Spleen (tissue), 7 donors: ENCODE measurements at regions not wholly inside any gene's neighbourhood (a gene's known extent, or its start where the extent isn't known, plus 50 kb on each side); places are given as distances from the start of the nearest gene placed in this dataset.

ENCODE experiments used
- POLR2A ChIP-seq, 3 donors: fragments of 450-650 bp; IDR thresholded peaks; one replicate each; pipeline ENCODE4 v1.5.1; 2017; ENCODE audit warnings: antibody characterized with exemption in 3 of 3, mild to moderate bottlenecking in 1 of 3
- POLR2AphosphoS5 ChIP-seq, 3 donors: sonication (generic); formaldehyde crosslinking; IDR thresholded peaks; one replicate each; pipeline ENCODE4 v1.5.1; 2017; ENCODE audit warnings: antibody characterized with exemption in 3 of 3
- TF ChIP-seq, protein P1 (sequence below), 11 experiments: fragments of 200-600 bp in 7 of 11; fragments of 450-650 bp in 4 of 11; sonication (generic) in 4 of 11; IDR thresholded peaks in 8 of 11; conservative IDR thresholded peaks in 3 of 11; 1 replicate in 7 of 11; 2 replicates in 4 of 11; pipeline versions ENCODE4 v1.4.0 to v1.8.0; 2016 to 2021; ENCODE audit warnings: antibody characterized with exemption in 11 of 11, inconsistent platforms in 4 of 11, mild to moderate bottlenecking in 1 of 11
- donor health status: DM: no; HTN: no; CAD: no; lungs with moderate emphysema.
- donor health status: DM: no; HTN: no; CAD: no.
- donor health status: DM: no; HTN: no; CAD: no.

GRCh38 chr2:35294636-35295263 lies 1060.8 kb upstream of the CRIM1 start:
- TF ChIP-seq POLR2A (IDR thresholded peaks at IDR 0.05) (no peak), POLR2AphosphoS5 (IDR thresholded peaks at IDR 0.05) (no peak)
- TF ChIP-seq, protein P1, sequence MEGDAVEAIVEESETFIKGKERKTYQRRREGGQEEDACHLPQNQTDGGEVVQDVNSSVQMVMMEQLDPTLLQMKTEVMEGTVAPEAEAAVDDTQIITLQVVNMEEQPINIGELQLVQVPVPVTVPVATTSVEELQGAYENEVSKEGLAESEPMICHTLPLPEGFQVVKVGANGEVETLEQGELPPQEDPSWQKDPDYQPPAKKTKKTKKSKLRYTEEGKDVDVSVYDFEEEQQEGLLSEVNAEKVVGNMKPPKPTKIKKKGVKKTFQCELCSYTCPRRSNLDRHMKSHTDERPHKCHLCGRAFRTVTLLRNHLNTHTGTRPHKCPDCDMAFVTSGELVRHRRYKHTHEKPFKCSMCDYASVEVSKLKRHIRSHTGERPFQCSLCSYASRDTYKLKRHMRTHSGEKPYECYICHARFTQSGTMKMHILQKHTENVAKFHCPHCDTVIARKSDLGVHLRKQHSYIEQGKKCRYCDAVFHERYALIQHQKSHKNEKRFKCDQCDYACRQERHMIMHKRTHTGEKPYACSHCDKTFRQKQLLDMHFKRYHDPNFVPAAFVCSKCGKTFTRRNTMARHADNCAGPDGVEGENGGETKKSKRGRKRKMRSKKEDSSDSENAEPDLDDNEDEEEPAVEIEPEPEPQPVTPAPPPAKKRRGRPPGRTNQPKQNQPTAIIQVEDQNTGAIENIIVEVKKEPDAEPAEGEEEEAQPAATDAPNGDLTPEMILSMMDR (IDR thresholded peaks at IDR 0.05 in 8 of 11, conservative IDR thresholded peaks at IDR 0.05 in 3 of 11), result no peak
